ENCODE measurements at regions not wholly inside any gene's neighbourhood (a gene's known extent, or its start where the extent isn't known, plus 50 kb on each side); places are given as distances from the start of the nearest gene placed in this dataset.
"Not testable (repeated sequence)": the region's sequence is repeated elsewhere in the genome, so short reads cannot be mapped to it uniquely, and the experiment has no call there.

DNA sequence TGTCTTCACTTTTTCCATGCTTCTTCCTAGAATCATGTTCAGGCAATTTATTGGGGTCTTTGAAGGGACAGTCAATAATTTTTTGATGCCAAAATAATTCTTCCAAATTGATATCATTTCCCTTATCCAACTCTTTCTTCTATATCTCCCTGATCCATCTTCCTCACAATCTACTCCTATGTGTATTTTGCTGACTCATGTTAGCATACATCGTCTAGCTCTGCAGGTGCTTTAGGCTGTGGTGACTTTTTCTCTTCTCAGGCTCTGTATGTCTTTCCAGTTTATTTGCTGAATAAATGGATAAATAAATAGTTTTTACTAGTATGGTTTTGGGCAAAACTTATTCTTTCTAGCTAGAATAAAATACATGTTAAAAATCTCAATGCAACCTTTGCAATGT, 1650.9 kb upstream of the TMEFF2 start:
- DNase-seq (ENCODE audit: low read depth): no peak

DNA sequence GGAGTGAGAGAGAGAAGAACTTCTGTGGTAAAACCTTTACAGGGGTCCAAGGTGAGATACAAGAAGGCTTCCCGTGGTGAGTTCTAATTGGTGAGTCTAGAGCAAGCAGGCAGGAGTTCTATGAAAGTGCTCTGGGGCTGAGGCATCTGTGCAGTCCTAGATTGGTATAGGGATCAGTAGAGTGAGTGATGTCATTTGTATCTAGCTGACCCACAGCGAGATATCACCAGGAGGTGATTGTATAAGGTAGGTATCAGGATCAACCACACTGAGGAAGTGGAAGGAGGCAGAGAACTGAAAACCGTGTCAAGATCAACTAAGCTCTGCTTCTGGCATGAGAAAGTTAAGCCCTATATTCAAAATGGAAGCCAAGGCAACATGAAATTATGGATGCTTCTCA, 1648.9 kb upstream of the TMEFF2 start:
- no peak for DNase-seq (ENCODE audit: low read depth)

- no peak for DNase-seq (ENCODE audit: low read depth)
These were observed 1646.8 kb upstream of the TMEFF2 start for GRCh38 chr2:193841384-193842150.

DNA sequence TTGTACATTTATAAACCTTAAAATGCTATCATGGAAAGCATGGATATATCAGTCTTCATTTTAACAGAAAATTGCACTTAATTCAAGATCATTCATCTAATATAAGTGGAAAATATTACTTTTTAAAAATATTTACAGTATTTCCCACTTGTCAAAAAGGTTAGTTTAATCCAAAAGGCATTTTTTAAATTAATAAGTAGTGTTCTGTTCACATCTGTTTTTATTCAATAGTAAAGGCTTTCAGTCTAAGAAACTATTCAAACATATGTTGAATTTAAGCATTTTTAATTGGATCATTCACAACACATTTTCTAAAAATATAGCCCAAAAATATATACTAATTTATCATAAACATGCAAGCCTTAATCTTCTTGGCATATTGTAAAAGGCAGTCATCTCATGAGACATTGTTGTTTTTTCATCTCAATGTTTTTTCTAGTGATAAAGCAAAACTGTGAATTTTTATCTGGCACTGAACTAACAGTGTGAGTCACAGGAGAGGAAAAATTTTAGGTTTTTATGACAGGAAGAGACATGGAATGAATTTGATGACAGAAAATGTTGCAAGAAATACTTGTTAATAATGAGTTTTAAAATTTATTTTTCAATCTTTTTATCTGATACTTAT, 1642.5 kb upstream of the TMEFF2 start:
- no peak for DNase-seq (ENCODE audit: low read depth)

- not testable (repeated sequence) for DNase-seq (ENCODE audit: low read depth)
These were observed 1641.8 kb upstream of the TMEFF2 start for GRCh38 chr2:193836424-193837006.

- not testable (repeated sequence) for DNase-seq (ENCODE audit: low read depth)
These were observed 1639.2 kb upstream of the TMEFF2 start for GRCh38 chr2:193833895-193834294.

DNA sequence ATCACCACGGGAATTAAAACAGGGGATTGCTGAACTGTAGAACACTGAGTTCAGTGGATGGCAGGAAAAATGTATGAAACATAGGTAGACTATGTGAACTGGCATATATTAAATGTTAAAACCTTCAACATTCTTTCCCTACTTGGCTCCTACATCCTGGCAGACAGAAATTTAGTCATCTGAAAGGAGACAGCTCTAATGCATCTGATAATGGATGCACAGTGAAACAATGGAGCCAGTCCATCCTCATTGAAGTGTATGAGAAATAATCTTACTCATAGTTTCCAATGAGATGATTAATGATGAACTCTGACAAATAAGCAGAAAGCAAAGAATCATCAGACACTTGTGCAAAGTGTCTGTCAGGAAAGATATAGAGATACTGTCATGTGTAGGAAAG, 1629.7 kb upstream of the TMEFF2 start:
- DNase-seq (ENCODE audit: low read depth): no peak

GRCh38 chr2:193818801-193819499, 1624.2 kb upstream of the TMEFF2 start:
- no peak for DNase-seq (ENCODE audit: low read depth)

DNA sequence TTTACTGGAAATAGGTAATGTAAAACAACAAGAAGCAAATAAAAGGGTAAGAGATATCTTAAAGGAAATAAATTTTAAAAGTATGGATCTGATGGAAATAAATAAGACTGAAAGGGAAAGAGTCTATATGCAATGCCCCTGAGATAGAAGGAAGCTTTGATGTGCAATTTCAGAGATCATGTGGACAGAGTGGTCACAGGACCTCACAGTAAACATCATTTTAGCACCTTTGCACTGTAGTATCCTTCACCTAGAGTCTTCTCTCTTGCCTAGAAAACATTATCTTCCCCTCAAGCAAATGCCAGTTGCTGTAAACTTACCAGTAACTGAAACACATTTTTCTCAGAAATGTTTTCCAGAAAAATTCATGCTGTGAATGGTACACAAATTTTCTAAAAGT, 1621.3 kb upstream of the TMEFF2 start:
- no peak for DNase-seq (ENCODE audit: low read depth)

- DNase-seq (ENCODE audit: low read depth): no peak
These were observed 1615.8 kb upstream of the TMEFF2 start for GRCh38 chr2:193810533-193810932.

GRCh38 chr2:193808877-193809276, 1614.1 kb upstream of the TMEFF2 start:
- no peak for DNase-seq (ENCODE audit: low read depth)

DNA sequence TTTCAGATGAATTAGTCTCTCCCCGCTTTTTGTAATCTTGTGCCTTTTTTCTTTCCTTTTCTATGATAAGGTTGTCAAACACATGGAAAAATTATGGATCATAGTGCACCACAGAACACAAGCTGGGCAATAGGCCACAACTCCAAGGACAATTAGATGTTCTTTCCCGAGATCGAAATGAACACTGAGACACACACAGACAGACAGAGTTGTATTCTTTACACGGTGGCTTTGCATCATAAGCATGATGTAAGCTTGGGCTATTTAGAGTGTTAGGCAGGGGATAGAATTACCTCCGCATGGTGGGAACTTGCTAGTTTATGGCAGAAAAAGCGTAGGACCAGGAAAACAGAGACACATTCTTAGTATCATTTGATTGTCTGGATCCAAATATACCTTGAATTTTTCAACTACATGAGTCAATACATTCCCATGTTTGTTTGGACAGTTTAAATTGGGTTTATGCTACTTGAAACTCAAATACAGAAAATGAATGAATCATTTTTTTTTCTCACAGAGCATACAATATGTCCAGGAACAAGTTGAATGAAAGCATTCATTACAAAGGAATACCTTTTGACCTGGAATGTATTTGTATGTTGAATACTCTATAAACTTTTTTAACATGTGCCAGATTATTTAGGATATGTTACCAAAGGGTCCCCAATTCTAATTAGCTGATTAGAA, 1611.5 kb upstream of the TMEFF2 start:
- DNase-seq (ENCODE audit: low read depth): no peak

DNA sequence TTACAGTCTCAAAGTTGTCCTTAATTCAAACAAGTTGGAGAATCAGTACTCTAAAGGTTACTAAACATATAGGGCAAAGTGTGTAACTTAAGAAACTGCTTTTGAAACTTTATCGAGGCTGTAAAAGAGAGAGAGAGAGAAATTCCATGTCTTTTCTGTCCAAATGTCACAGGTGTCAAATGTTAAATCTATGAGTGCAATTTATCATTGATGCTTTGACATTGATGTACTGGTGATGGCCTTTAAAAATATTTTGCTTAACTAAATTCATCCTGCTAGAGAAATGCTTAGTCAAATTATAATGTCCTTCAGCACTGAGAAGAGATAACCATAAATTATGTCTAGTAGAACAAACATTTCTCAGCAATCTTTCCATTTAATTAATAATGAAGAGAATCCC, 1602.1 kb upstream of the TMEFF2 start:
- no peak for DNase-seq (ENCODE audit: low read depth)

GRCh38 chr2:193793914-193794313, 1599.2 kb upstream of the TMEFF2 start:
- DNase-seq (ENCODE audit: low read depth): no peak

DNA sequence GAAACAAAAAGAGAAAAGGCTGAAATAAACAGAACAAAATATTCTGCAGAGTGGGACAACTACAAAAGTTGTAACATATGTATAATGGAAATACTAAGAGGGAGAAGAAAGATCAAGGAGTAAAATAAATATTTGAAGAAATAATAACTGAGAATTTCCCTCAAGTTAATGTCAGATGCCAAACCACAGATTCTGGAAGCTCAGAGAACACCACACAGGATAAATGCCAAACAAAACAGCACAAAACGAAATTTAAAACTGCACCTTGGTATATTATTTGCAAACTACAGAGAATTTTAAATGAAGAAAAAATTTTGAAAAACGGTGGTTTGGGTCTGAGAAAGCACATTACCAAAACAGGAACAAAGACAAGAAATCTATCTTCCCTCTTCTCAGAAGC, 1588.9 kb upstream of the TMEFF2 start:
- no peak for DNase-seq (ENCODE audit: low read depth)

- no peak for DNase-seq (ENCODE audit: low read depth)
These were observed 1583.6 kb upstream of the TMEFF2 start for GRCh38 chr2:193778293-193778692.

DNA sequence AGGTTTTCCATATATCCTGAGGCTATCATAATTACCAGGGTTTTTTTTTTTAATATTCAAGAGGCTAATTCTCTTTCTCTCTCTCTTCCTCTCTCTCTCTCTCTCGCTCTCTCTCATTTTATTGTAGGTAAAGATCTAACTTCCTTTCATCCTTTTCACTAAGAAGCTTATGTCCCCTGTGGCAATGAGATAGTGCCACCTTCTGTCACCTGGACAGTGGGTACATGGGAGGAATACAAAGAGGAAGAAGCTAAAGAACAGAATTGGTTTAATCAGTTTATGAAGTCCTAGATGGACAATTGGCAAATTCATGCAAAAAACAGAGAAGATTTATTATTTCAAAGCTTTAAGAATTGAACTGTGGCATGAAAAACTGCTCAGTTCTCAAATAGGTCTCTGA, 1582.3 kb upstream of the TMEFF2 start:
- no peak for DNase-seq (ENCODE audit: low read depth)

DNA sequence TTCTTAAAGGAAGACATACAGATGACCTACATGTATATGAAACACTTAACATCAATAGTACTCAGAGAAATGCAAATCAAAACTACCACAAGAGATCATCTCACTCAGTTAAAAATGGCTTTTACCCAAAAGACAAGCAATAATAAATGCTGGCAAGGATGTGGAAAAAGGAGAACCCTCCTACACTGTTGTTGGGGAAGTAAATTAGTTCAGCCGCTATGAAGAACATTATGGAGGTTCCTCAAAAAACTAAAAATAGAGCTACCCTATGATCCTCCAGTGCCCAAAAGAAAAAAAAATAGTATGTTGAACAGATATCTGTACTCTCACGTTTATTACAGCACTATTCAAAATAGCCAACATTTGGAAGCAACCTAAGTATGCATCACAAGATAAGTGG, 1579.4 kb upstream of the TMEFF2 start:
- no peak for DNase-seq (ENCODE audit: low read depth)

DNA sequence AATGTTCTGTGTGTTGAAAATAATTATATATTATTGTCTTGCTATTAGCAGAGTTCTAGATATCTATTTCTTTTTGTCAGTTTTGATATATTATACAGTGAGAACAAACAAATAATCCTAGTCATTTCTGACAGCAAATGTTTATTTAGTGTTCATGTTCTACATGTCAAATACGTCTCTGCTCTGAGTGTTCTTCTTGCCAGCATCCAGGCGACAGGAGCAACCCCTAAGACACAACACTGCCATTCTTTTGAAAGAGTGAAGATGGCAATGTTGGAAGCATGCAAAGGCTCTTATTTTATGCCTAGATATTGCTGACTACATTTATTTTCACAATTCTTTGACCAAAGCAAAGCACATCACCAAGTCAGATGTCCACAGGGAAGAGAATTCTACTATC, 1556.6 kb upstream of the TMEFF2 start:
- DNase-seq (ENCODE audit: low read depth): no peak

DNA sequence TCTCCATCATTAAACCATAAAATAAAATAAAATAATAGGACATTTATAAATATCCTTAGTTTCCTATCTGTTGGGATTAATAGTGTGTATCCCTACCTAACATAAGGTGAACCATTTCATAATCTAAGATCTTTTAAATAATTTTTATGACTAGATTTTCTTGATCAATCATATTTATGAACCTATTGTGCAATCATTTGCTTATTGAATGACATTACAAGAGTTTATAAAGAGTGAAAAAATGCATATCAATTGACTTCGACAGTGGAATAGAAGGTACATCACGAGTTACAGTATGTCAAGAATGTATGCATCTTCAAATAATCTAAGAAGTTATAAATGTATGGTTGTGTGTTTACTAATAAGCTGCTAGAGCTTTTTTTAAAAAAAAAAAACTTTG, 1554.8 kb upstream of the TMEFF2 start:
- DNase-seq (ENCODE audit: low read depth): no peak

- DNase-seq (ENCODE audit: low read depth): no peak
These were observed 1548.4 kb upstream of the TMEFF2 start for GRCh38 chr2:193743089-193743488.

DNA sequence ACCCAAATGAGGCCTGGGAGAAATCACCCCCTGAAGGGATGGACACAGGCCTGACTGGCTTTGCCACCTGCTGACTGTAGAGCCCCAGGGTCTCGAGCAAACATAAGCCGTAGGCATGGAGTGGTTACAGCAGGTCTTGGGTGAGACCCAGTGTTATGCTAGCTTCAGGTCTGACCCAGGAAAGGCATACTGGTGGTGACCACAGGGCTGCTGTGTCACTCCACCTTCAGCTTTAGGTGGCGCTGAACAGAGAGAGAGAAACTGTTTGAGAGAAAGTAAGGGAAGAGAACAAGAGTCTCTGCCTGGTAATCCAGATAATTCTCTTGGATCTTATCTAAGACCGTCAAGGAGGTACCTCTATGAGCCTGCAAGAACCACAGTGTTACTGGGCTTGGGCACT, 1544.2 kb upstream of the TMEFF2 start:
- DNase-seq (ENCODE audit: low read depth): no peak

Data from stimulated activated CD4-positive, alpha-beta T cell treated with anti-CD3 and anti-CD28 coated beads, Interleukin-2, amount 100 ng/mL, for 4 hours (primary cell).